GM06990 (cell line): ENCODE measurements at regions not wholly inside any gene's neighbourhood (a gene's known extent, or its start where the extent isn't known, plus 50 kb on each side); places are given as distances from the start of the nearest gene placed in this dataset.

Source experiments
- DNase-seq: peaks from one replicate; pipeline ENCODE4 v3.0.0-alpha.2; 2011; ENCODE audit not compliant: insufficient read length; ENCODE audit errors: extremely low read depth
- H3K27me3 ChIP-seq: replicated peaks from 2 replicates; pipeline ENCODE4 v1.6.0; 2011; ENCODE audit warnings: low read length; ENCODE audit not compliant: control insufficient read depth, insufficient read depth
- H3K36me3 ChIP-seq: 2 replicates; pipeline ENCODE4 v1.5.1; 2011; ENCODE audit warnings: low read length; ENCODE audit not compliant: control insufficient read depth, insufficient read depth
- H3K4me3 ChIP-seq: replicated peaks from 2 replicates; pipeline ENCODE4 v1.5.1; 2011; ENCODE audit warnings: low read depth, mild to moderate bottlenecking, control low read depth, low read length
- TF ChIP-seq, protein P1 (sequence below): IDR thresholded peaks from 2 replicates; pipeline ENCODE4 v1.5.1; 2011; ENCODE audit warnings: low read length, control low read depth, mild to moderate bottlenecking, inconsistent platforms; ENCODE audit not compliant: insufficient read depth, poor library complexity, severe bottlenecking

DNA sequence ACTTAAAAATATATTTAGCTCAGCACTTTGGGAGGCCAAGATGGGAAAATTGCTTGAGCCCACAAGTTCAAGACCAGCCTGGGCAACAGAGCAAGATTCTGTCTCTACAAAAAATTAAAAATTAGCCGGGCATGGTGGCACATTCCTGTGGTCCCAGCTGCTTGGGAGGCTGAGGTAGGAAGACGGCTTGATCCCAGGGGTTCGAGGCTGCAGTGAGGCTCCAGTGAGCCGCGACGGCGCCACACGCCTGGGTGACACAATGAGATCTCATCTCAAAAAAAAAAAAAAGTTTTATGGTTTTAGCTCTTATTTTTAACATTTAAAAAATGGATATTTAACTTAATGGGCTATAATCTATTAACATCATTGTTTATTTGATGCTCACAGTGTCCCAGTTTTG, 97.2 kb upstream of the RIPOR2 start:
- Histone ChIP-seq H3K4me3 (no peak overlapping the region), H3K36me3 (no peaks in the 10 kb centered on the region), H3K27me3 (no peaks in the 10 kb centered on the region)
- no peak for DNase-seq
- TF ChIP-seq, protein P1, sequence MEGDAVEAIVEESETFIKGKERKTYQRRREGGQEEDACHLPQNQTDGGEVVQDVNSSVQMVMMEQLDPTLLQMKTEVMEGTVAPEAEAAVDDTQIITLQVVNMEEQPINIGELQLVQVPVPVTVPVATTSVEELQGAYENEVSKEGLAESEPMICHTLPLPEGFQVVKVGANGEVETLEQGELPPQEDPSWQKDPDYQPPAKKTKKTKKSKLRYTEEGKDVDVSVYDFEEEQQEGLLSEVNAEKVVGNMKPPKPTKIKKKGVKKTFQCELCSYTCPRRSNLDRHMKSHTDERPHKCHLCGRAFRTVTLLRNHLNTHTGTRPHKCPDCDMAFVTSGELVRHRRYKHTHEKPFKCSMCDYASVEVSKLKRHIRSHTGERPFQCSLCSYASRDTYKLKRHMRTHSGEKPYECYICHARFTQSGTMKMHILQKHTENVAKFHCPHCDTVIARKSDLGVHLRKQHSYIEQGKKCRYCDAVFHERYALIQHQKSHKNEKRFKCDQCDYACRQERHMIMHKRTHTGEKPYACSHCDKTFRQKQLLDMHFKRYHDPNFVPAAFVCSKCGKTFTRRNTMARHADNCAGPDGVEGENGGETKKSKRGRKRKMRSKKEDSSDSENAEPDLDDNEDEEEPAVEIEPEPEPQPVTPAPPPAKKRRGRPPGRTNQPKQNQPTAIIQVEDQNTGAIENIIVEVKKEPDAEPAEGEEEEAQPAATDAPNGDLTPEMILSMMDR, result no peak

DNA sequence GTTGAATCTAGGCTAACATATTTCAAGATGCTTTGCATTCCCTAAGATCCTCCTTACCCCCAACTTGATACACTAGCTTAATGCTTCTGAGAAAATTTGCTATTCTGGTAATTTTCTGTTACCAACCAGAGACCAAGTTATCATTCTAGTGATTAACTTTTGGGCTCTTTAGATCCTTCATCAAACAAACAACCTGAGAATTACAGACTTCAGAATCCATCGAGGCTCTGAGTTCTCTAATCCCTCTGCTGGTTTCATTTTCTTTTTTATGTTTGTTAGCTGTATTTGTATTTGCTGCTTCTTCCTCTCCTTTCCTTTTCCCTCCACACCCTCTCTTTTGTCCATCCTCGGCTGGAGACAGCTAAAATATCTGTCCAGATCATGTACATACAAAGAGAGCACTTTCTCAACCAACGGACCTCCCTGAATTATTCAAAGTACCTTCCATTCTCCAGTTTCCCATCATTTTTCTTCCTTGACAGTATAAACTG, 98.7 kb upstream of the RIPOR2 start:
- peak overlapping the region; percentile 53 for H3K4me3 ChIP-seq
- no peak for DNase-seq

DNA sequence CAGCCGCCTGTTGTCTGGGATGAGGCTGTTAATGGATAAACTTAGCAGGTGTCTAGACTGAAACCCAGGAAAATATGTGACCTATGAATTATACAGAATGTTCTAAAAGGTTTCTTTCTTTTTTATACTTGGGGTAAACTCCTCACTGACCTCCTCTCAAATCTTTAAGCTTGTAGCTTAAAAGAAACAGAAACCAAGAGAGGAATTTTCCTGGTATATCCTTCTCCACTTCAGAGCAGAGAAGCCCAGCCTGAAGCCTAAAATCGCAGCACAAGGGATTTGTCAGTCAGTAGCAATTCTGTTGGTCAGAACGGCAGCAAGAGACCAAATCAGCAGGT, 99.4 kb upstream of the RIPOR2 start:
- Histone ChIP-seq H3K27me3 (no peaks in the 10 kb centered on the region), H3K4me3 (peak overlapping the region; percentile 53), H3K36me3 (no peaks in the 10 kb centered on the region; the same call in 1 of the 2 replicates)
- TF ChIP-seq, protein P1, result no peak
- no peak for DNase-seq

More for the DNA sequence above, 98.7 kb upstream of the RIPOR2 start:
- Histone ChIP-seq H3K36me3 (no peaks in the 10 kb centered on the region; the same call in 1 of the 2 replicates), H3K27me3 (no peaks in the 10 kb centered on the region)
- TF ChIP-seq, protein P1, result no peak

DNA sequence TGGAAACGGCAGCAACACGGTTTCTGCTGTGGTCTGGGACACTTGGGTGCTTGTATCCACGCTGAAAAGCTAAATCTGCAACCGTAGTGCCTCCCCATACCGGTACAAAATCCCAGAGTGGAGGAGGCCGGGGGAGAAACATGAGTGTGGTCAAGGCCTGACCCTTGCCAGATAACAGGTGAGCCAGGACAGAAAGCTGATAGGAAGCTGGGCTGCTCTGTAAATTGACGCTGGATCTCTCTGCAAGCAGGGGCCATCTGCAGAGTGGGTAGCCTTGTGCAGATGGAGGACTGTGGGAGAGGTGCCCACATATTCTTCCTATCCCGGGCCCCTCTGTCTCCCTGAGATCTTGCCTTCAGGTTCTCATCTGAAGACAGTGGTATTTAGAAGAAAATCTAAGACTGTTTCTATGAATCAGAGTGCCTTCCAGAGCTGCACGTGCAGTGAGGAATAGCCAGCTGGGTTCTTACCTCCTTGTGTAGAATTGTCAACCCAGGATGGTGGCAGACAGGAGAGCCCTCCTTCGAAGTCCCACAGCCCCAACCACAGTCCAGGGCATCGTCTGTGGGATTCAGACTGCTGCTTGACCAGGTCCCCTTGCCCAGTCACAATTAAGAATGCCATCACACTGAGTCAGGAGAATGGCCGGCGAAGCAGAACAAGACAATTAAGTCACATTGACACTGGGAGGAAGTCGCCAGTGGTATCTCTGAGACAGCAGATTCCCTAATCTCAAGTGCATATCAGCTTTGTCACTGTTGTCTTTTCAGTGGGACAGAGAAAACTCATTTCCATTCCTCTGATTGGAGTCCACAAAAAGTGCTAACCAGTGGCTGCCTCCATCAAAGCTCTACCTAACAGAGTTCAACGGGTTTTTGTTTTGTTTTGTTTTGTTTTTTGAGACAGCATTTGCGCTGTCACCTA, 100.0 kb upstream of the RIPOR2 start:
- Histone ChIP-seq H3K27me3 (no peaks in the 10 kb centered on the region), H3K4me3 (peak overlapping the region; percentile 53), H3K36me3 (no peaks in the 10 kb centered on the region; the same call in 1 of the 2 replicates)
- TF ChIP-seq, protein P1, result no peak
- no peak for DNase-seq

DNA sequence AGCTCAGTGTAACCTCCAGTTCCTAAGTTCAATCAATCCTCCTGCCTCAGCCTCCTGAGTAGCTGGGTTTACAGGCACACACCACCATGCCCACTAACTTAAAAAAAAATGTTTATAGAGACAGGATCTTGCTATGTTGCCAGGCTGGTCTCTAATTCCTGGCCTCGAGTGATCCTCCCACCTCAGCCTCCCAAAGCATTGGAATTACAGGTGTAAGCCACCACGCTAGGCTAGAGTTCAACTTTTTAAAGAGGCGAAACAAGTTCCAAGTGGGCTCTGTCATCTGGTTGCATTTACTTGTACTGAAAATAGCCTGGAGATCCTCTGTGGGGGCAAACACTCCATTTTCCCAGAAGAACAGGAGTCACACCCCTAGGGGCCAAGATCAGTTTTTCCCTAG, 100.7 kb upstream of the RIPOR2 start:
- no peaks in the 10 kb centered on the region; the same call in 1 of the 2 replicates for H3K36me3 ChIP-seq

More for the DNA sequence above, 100.7 kb upstream of the RIPOR2 start:
- Histone ChIP-seq H3K4me3 (no peak overlapping the region), H3K27me3 (no peaks in the 10 kb centered on the region)
- TF ChIP-seq, protein P1, result no peak
- DNase-seq, result no peak
